Superior temporal gyrus (tissue), 1 donor: ENCODE measurements at regions not wholly inside any gene's neighbourhood (a gene's known extent, or its start where the extent isn't known, plus 50 kb on each side); places are given as distances from the start of the nearest gene placed in this dataset.

Experiments used
- DNase-seq: peaks from one replicate; pipeline ENCODE4 v3.0.0-alpha.2; 2016; ENCODE audit errors: extremely low spot score

DNA sequence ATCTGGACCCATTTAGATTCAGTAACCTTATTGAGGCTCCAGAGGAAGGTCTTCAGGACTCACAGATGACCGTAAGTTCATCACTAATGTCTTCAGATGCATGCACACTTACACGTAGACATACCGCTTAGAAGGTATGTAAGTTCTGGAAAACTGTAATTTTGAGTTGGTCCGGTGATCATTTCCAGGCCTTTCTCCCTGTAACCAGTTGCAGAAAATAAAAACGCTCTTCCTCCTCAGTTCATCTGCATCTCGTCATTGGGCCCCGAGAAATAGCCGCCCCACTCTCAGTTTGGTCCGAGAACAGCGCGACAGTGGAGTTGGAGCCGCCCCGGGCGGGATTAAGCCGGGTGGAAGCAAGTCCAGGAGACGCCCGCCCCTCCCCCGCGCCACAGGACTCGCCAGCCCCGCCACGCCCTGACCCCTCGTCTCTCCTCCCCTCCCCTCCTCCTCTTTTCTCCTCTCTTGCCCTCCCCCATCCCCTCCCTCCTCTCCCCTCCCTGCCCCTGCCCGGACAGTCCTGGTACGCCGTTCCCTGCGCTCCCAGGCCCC lies 83.7 kb downstream of the TNFAIP2 start:
- DNase-seq: no peak

DNA sequence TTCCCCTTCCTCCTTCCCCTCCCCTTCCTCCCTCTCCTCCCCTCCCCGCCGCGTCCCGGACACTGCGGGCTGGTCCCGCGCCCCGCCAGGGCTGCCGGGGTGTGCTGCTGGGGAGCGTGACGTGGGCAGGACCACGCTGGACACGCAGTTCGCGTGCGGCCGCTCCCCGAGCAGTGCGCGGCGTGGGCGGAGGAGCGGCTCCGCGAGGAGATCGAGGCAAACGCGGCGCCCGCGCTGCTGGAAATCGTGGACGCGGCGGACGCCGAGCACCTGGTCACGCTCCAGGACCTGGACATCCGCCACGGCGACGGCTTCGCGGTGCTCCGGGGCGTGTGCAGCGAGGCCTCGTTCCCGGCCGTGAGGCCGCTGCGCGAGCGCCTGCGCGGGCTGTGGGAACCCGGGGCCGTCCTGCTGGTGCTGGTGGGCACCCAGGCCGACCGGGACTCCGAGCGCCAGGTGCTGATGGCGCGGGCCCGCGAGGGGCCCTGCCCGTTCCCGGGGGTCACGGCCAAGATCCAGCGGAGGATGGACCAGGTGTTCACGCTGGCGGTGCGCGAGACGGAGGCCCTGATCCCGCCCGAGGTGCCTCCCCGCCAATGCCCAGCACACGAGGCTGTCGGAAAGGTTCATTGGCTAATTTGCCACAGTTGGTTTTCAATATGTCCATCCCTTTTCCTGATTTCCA lies 84.3 kb downstream of the TNFAIP2 start:
- DNase-seq: no peak

DNA sequence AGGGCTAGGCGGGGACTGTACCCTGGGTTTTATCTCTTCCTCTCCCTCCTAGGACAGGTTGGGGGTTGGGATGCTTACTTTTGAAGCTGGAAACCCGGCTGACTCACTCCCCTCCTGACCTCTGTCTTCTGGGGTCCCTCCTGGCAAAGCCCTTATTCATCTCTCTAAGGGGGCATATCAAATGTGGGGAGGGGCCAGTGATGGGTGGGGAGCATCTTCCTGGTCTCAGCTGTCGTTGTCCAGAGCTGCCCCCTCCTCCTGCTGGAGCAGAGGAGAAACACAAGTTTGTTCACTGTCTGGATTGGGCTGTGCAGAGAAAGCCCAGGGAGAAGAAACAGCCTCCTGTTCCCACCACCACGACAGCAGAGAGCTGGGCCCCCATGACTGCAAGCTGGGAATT lies 85.8 kb downstream of the TNFAIP2 start:
- no peak for DNase-seq

DNA sequence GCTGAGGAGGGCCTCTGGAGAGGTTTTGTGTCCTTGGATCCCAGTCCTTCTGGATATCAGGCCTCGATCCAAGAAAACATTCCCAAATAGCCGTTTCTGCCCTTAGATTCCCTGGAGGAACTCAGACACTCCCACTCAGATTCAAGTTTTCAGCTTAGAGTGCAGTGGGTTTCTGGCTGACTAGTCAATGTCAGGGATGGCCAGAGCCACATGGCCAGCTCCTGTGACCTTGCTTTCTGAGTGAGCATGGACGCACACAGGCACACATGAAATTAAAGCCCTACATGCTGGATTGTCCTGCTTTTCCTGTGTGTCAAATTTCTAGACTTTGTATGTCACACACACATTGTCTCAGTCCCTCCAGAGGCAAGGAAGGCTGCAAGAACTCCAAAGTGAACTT lies 86.2 kb downstream of the TNFAIP2 start:
- no peak for DNase-seq

DNA sequence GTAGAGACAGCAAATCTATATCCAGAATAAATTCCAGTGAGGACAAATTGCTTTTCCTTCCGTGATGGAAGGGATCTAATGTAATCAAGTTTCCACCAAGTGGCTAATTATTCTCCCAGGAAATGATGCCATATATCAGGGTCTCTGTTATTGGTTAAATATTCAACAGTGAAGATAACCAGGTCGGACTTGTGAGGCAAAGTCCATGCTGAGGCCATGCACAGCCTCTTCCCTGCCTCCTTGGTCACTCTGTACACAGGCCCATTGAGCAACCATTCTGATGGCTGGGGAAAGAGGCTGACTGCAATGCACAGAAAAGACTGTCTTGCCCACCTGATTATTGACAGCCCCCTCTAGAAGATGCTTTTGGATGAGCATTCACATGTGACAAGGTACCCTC lies 90.1 kb downstream of the TNFAIP2 start:
- DNase-seq: no peak

DNA sequence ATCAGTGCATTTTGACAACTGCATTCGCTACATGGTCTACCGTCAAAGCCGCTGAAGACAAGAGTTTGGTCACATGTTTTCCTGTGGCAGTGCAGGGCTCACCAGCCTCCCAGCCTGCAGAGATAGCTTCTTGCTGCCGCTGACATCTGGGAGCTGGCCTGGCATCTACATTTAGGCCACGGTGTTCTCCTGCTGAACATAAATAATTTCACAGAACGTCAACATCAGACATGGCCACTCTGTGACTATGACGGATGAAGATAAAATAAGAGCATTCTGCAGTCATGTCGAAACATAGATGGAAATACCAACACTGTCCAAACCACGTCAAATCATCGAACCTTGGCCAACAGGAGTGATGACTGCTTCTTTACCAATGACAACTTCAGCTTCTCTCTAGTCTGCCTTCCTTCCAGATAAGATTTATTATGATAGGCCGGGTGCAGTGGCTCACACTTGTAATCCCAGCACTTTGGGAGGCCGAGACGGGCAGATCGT lies 91.2 kb downstream of the TNFAIP2 start:
- no peak for DNase-seq

DNA sequence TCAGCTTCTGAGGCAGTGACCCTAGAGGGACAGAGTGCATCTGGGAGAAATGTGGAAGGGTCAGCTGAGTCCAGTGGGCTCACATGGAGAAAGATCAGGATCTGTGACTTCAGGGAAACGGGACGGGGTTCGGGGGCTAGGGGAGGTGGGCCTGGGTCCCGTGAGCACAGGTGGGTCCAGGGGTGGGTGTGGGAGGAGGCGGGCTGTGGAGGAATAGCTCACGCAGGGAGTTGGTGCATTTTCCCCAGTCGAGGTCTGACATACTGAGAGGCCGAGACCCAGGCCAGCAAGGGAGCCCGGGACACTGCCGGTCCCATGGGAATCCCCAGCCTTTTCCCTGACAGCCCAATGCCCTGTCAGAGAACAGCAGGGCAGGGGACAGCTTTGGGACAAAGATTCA lies 93.1 kb downstream of the TNFAIP2 start:
- no peak for DNase-seq

DNA sequence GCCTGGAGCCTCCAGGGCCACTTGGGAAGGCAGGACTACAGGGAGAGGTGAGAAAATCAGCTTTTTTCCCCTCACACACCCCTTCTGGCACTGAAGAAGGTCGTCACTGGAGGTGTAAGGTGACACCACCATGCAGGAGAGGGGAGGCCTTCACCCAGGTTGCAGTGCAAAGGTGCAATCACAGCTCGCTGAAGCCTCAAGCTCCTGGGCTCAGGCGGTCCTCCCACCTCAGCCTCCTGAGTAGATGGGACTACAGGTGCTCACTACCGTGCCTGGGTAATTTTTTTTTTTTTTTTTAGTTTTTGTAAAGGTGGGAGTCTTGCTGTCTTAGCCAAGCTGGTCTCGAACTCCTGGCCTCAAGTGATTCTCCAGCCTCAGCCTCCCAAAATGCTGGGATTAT lies 93.6 kb downstream of the TNFAIP2 start:
- no peak for DNase-seq

DNA sequence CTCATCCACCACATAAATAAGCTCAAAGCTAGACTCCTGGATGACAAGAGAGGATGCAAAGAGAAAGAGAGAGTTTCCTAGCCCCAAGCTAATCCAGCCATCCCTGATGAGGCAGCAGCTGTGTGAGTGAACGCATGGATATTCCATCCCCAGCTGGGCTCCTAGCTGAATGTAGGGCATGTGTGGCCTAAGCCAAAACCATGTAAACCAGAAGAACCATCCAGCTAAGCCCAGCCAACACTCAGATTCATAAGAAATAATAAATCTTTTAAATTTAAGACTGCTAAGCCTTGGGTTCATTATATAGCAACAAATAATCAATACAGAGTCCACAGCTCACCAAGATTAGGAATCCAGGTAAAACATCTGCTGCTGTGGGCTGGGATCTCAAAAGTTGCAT lies 94.3 kb downstream of the TNFAIP2 start:
- no peak for DNase-seq

DNA sequence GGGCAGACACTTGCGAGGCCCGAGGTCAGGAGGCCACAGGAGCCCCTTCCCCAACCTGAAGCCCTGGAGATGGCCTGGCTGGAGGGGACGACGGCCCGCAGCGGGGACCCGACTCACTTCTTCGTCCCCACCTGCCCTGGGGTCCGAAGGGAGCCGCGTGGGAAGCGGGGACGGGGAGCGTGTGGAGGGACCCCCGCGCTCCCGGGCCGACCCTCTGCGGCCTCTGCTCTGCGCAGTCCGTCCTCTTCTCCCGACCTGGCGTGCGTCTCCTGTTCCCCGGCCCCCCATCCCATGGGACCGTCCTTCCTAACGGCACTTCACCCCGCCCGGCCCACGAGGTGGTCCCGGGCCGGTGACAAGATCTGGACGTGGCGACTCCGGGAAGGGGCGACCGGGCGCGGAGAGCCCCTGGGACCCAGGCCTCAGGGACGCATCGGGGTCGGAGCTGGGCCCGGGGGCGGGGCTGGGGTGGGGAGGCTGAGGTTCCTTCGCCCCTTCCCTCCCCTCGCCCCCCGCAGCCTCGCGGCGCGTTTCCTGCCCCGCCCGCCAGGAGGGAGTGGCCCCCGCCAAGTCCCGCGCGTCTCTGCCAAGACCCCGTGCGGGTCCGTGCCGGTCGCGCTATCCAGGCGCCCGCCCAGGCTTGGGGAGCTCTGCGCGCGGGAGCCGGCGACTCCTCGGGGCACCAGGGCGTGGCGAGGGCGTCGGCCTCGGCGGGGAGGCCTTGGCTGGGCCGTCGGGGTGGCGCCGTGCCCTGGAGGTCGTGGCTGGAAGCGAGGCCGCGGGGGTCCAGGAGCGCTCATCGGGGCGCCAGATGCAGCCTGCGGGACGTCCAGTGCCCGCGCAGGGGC lies 97.1 kb downstream of the TNFAIP2 start:
- no peak for DNase-seq

DNA sequence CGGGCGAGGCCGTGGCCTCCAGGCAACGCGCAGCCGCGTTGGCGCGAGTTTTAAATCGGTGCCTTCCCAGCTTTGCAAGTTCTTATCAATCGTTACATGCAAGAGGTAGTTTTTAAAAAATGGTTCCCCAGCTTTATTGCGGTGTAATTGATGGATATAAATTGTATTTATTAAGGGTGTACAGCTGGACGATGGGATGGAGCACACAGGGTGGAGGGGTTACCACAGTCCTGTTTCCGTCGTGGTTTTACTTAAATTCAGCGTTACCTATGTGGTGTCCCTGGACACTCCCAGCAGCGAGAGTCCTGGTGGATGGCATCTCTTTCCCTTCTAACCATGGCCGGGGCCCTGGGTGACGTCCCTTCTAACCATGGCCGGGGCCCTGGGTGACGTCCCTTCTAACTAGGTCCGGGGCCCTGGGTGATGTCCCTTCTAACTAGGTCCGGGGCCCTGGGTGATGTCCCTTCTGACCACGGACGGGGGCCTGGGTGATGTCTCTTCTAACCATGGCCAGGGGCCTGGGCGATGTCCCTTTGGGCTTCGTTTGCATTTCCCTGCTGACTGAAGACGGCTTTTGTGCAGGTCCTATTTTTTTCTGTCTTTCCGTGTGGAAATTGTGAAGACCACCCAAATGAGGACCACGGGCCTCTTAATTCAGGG lies 97.9 kb downstream of the TNFAIP2 start:
- DNase-seq: no peak

DNA sequence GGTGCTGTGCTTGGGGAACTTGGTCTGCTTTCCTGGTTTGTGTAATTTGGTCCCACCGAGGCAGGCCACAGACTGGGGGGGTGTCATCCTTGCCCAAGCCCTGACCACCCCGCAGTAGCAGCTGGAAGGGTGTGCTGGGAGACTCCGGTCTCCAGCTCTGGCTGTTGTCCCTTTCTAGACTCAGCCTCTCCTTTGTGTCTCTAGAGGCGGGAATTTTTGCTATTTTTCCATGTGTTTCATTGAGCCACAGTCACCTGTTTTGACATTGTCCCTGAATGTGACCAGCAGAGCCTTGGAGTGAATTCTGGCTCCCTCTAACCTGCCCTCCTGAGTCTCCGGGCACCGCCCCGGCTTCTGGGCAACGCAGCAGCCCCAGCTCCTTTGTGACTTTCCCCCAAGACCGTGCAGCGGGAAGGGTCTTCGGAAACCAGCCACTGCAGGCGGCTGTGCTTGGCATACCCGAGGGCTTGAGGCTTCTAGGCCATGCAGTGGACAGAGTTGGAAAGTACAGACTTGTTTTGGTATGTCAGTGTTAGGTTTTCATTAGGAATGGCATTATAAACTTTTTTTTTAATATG lies 98.6 kb downstream of the TNFAIP2 start:
- DNase-seq: no peak

DNA sequence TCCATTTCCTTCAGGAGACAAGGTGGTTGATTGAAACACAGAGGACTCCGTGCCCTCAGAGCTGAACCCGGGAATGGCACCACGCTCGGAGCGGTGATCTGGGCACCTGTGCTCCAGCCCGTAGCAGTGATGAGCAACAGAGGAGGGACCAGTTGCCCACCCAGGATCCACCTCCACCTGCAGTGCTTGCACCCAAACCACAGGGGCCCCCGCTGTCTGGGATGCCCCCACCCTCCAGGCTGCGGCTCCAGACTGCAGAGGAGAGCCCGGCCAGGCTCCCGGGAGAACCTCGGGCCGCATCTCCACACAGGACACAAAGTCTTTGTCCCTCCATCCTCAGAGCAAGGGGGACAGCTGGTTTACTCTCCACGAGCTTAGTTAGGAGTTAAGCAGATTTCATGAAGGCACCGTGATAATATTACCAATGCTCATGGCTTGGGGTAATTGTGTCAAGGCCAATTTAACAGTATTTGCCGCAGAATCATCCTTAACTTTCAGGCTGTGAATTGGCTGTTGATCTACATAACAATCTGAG lies 100.6 kb downstream of the TNFAIP2 start:
- DNase-seq: no peak

DNA sequence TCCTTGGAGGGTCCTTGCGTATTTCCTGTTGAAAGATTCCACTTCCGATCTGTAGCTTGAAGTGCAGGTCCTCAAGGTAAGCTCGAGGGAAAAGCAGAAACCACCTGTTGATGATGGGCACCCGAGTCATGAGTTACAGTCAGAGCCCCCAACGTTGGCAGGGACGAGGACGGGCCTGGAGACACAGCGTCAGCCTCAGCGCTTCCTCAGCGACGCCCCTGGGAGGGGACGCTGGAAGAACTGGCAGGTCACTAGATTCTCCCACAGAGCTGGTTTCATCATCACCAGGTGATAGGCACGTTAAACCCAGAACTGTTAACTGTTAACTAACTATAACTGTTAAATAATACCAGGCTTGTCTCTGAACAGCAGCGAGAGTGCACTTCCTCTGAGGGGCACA lies 101.8 kb downstream of the TNFAIP2 start:
- DNase-seq: no peak

DNA sequence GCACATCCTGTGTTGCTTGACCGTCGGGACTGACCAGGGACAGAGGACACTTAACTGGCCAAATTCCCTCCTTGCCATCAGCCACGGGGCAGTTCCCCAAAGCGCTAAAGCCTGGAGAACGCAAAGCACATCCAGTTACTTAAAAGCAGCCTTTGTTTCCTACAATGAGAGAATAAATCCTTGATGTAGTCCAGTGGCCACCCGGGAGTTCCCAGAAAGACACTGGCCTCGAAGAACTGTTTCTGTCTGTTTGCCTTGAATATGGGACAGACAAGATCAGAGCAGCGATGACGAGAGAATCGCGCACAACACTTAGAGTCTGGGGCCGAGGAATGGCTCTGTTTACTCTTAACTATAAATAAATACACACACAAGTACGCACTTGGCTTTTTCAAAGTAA lies 102.2 kb downstream of the TNFAIP2 start:
- DNase-seq: no peak

DNA sequence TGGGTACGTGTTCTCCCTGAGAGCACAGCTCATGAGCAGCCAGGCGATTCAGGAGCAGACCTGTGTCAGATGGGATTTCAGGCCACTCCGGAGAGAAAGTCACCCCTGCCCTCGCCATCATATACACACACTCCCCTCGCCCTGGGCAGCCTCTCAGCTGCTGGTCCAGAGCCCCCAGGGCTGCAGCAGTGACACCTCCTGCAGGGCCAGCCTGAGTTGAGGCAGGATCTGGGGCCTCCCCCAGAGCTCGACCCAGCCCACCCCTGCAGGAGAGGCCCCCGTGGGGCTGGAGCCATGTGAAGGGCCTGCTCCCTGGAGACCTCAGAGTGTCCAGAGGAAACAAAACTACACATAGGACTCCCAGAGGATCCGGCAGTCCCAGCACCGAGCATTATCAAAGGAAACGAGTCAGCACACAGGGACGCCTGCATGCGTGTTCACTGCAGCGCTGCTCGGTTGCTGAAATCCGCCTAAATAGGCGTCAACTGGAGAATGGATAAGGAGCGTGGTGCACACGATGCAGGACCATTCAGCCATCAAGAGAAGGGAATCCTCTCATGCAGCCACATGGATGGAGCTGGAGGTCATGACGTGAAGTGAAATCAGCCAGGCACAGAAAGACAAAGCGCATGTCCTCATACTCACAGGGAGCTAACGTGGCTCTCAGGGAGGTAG lies 104.0 kb downstream of the TNFAIP2 start:
- DNase-seq: no peak

DNA sequence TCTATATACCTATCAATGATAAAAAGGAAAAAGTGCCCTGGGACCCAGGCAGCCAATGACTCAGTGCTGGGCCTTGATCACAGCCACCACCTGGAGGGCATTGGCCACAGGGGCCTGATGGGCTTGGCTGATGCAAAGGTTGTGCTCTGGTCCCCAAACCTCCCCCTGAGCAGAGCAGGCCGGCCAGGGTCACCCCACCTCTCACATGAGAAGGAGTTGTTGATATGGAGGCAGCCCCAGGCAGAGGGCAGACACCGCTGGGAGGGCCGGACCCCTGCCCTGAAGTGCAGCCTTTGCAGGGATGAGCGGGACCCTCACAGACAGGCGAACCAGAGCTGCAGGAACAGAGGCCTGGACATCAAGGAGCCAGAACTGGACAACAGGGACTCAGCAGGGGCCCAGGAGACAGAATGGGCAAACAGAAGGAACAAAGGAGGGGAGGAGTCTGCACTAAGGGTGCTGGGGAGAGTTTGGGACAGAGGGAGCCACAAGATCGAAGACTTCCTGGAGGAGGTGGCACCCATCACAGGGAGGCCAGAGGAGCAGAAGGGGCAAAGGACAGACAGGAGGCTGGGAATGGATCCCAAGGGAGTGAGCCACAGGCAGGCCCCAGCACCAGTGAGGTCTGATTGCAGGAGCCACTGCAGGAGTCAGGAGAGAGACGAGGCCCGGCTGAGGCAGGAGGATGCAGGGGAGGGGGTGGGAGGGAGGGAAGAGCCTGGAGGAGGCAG lies 105.0 kb downstream of the TNFAIP2 start:
- no peak for DNase-seq

DNA sequence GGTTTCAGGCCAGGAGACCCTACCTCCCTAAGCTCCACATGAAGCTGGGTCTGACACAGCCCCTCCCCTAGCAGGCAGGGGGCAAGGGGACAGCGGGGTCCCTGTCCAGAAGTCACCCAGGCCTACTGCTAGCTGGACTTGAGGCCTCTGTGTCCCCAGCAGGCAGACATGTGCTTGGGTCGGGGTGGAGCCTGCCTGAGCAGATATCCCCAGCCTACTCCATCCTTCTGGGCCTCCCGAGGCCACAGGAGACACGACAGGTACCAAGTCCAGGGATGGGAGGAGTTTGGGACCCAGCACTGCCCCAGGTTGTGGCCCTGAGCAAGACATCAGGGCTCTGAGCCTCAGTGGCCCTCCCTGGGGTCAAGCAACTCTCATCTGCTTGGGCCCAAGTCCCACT lies 105.2 kb upstream of the EIF5 start:
- DNase-seq: no peak

DNA sequence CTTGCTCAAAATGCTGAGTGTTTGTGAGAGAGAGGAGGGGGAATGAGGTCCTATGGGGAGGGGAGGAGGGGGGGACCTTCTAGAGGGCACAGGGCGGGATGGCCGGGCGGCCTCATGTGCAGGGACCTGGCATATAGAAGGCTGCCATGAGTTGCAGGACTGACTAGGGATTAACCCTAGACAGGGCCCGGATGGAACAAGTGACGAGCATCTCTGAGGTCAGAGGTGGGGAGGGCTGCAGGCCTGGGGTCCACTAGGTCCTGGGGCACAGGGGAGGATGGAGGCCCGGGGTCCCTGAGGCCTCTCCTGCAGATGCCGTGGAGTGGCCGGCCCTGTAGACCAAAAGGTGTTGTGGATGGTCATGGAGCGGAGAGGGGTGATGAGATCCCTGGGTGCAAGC lies 104.0 kb upstream of the EIF5 start:
- DNase-seq: no peak

DNA sequence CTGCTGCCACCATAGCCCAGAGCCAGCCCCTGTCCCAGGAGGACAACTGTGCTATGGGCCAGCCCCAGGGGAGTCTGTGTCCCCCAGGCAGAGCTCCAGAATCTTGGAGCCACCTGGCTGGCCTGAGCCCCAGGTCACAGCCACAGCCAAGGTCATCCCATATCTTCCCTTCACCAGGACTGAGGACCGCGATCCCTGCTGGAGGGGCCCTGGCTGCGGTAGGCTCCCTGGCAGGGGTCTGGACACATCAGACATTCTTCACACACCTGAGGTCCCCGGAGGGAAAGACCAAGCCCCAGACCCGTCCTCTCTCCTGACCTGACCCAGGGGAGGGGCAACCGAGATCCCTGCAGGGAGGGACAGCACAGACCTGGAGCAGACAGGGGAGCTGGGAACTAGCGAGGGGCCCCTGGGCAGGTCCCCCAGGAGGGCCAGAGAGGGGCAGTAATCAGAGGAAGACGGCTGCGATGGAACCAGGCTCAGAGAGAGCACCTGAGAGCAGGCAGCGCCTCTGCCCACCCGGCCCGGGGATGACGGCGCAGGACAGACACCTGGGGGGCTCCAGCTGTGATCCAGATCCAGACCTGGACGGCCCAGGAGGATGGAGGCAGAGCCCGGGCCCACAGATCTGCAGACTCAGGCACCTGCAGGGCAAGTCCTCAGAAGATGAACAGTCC lies 103.2 kb upstream of the EIF5 start:
- no peak for DNase-seq
